CD8-positive, alpha-beta memory T cell (primary cell): ENCODE measurements at regions not wholly inside any gene's neighbourhood (a gene's known extent, or its start where the extent isn't known, plus 50 kb on each side); places are given as distances from the start of the nearest gene placed in this dataset.

ENCODE experiments used
- CTCF ChIA-PET: fragments of 350-600 bp; sonication (Branson Sonifier 250); formaldehyde crosslinking; loops from one replicate; lab custom pipeline; 2021; ENCODE audit warnings: antibody characterized with exemption; lab: Charles Lee
- POLR2A ChIA-PET: fragments of 350-600 bp; sonication (Branson Sonifier 250); formaldehyde crosslinking; loops from one replicate; lab custom pipeline; 2021; ENCODE audit warnings: antibody characterized with exemption; lab: Charles Lee
- DNase-seq, 5 donors: peaks; one replicate each; pipeline versions ENCODE4 v3.0.0 to v3.0.0-alpha.2; 2020 to 2022; ENCODE audit warnings: mixed read lengths in 1 of 5
- H3K27ac ChIP-seq: one replicate; pipeline ENCODE4 v1.7.0; 2013; ENCODE audit warnings: low read depth, mild to moderate bottlenecking, low read length, moderate library complexity
- H3K27me3 ChIP-seq: 2 replicates; pipeline ENCODE4 v1.7.0; 2013; ENCODE audit warnings: low read length, mild to moderate bottlenecking; ENCODE audit not compliant: insufficient read depth, poor library complexity, severe bottlenecking
- H3K36me3 ChIP-seq: 2 replicates; pipeline ENCODE4 v1.7.0; 2013; ENCODE audit warnings: mild to moderate bottlenecking, low read length, moderate library complexity; ENCODE audit not compliant: insufficient read depth
- H3K4me1 ChIP-seq: 2 replicates; pipeline ENCODE4 v1.7.0; 2013; ENCODE audit warnings: mild to moderate bottlenecking, low read length, moderate library complexity; ENCODE audit not compliant: insufficient read depth
- H3K4me3 ChIP-seq: 2 replicates; pipeline ENCODE4 v1.7.0; 2013; ENCODE audit warnings: mild to moderate bottlenecking, low read length
- H3K9me3 ChIP-seq: 2 replicates; pipeline ENCODE4 v1.7.0; 2013; ENCODE audit warnings: mild to moderate bottlenecking, low read length
- H3K27ac Mint-ChIP-seq, 8 donors: one replicate each; pipeline ENCODE4 v1.8.0; 2020 to 2021; ENCODE audit warnings: mixed read lengths in 8 of 8, mild to moderate bottlenecking in 6 of 8, inconsistent platforms in 3 of 8, moderate library complexity in 3 of 8
- H3K27me3 Mint-ChIP-seq, 2 donors: one replicate each; pipeline ENCODE4 v1.8.0; 2020 to 2021; ENCODE audit warnings: mixed read lengths in 2 of 2, mild to moderate bottlenecking in 1 of 2, moderate library complexity in 1 of 2
- H3K36me3 Mint-ChIP-seq, 3 donors: one replicate each; pipeline ENCODE4 v1.8.0; 2020 to 2021; ENCODE audit warnings: mixed read lengths in 3 of 3, inconsistent platforms in 1 of 3, mild to moderate bottlenecking in 1 of 3
- H3K4me1 Mint-ChIP-seq, 3 donors: one replicate each; pipeline ENCODE4 v1.8.0; 2020 to 2021; ENCODE audit warnings: mixed read lengths in 3 of 3, inconsistent platforms in 1 of 3, mild to moderate bottlenecking in 1 of 3
- H3K4me3 Mint-ChIP-seq, 7 donors: one replicate each; pipeline ENCODE4 v1.8.0; 2020 to 2021; ENCODE audit warnings: mixed read lengths in 7 of 7, mild to moderate bottlenecking in 6 of 7, moderate library complexity in 4 of 7, inconsistent platforms in 2 of 7
- H3K9me3 Mint-ChIP-seq, 5 donors: one replicate each; pipeline ENCODE4 v1.8.0; 2020 to 2022; ENCODE audit warnings: mixed read lengths in 5 of 5, mild to moderate bottlenecking in 3 of 5, moderate library complexity in 2 of 5, inconsistent platforms in 1 of 5

GRCh38 chr2:41678639-41679038 is 369.2 kb upstream of the PKDCC start:
- no peaks in the 10 kb centered on the region for H3K9me3 ChIP-seq
- no peak for DNase-seq
- ChIA-PET CTCF (no interaction called here), POLR2A (no interaction called here)
- Mint-ChIP-seq H3K4me3 (no peak overlapping the region), H3K27me3 (peaks cover 4 to 6% of the 10 kb centered on the region in 2 donors), H3K36me3 (no peaks in the 10 kb centered on the region), H3K9me3 (no peaks in the 10 kb centered on the region), H3K4me1 (no peaks in the 10 kb centered on the region), H3K27ac (no peak overlapping the region)
- H3K36me3 ChIP-seq: no peaks in the 10 kb centered on the region
- no peak overlapping the region for H3K27ac ChIP-seq
- H3K4me3 ChIP-seq: no peak overlapping the region
- no peaks in the 10 kb centered on the region for H3K27me3 ChIP-seq
- H3K4me1 ChIP-seq: no peaks in the 10 kb centered on the region

- Mint-ChIP-seq H3K4me1 (no peaks in the 10 kb centered on the region), H3K27me3 (peaks cover 18 to 20% of the 10 kb centered on the region in 2 donors), H3K36me3 (no peaks in the 10 kb centered on the region), H3K4me3 (no peak overlapping the region), H3K9me3 (peaks cover 0 to 3% (median 0%) of the 10 kb centered on the region in 5 donors), H3K27ac (no peak overlapping the region)
- H3K4me1 ChIP-seq: no peaks in the 10 kb centered on the region
- no peaks in the 10 kb centered on the region for H3K36me3 ChIP-seq
- no peak overlapping the region for H3K4me3 ChIP-seq
- no peak for DNase-seq
- H3K9me3 ChIP-seq: no peaks in the 10 kb centered on the region
- H3K27ac ChIP-seq: no peak overlapping the region
- ChIA-PET POLR2A (no interaction called here), CTCF (no interaction called here)
- H3K27me3 ChIP-seq: no peaks in the 10 kb centered on the region
Observed at GRCh38 chr2:41686156-41686555, 361.7 kb upstream of the PKDCC start.

- Histone ChIP-seq H3K36me3 (no peaks in the 10 kb centered on the region), H3K9me3 (no peaks in the 10 kb centered on the region), H3K27me3 (no peaks in the 10 kb centered on the region), H3K4me1 (no peaks in the 10 kb centered on the region), H3K27ac (no peak overlapping the region), H3K4me3 (no peak overlapping the region)
- ChIA-PET POLR2A (no interaction called here), CTCF (no interaction called here)
- Mint-ChIP-seq H3K4me3 (no peak overlapping the region), H3K27ac (no peak overlapping the region), H3K4me1 (no peaks in the 10 kb centered on the region), H3K9me3 (peaks cover 0 to 3% (median 0%) of the 10 kb centered on the region in 5 donors), H3K27me3 (peaks cover 17 to 39% of the 10 kb centered on the region in 2 donors), H3K36me3 (no peaks in the 10 kb centered on the region)
- no peak for DNase-seq
Observed at GRCh38 chr2:41691561-41691960, 356.3 kb upstream of the PKDCC start.

- ChIA-PET POLR2A (no interaction called here), CTCF (no interaction called here)
- H3K36me3 ChIP-seq: no peaks in the 10 kb centered on the region
- H3K27me3 ChIP-seq: no peaks in the 10 kb centered on the region
- Mint-ChIP-seq H3K4me3 (no peak overlapping the region), H3K36me3 (no peaks in the 10 kb centered on the region), H3K4me1 (peaks cover 0 to 5% (median 3%) of the 10 kb centered on the region in 3 donors), H3K27ac (no peak overlapping the region), H3K9me3 (peaks cover 0 to 3% (median 0%) of the 10 kb centered on the region in 5 donors), H3K27me3 (peaks cover 26 to 46% of the 10 kb centered on the region in 2 donors)
- H3K9me3 ChIP-seq: no peaks in the 10 kb centered on the region
- H3K27ac ChIP-seq: no peak overlapping the region
- no peaks in the 10 kb centered on the region for H3K4me1 ChIP-seq
- no peak overlapping the region for H3K4me3 ChIP-seq
- no peak for DNase-seq
Observed at GRCh38 chr2:41694536-41695049, 353.2 kb upstream of the PKDCC start.

- CTCF ChIA-PET: no interaction called here
- Histone ChIP-seq H3K27me3 (no peaks in the 10 kb centered on the region), H3K4me1 (no peaks in the 10 kb centered on the region), H3K27ac (no peak overlapping the region), H3K36me3 (no peaks in the 10 kb centered on the region), H3K4me3 (no peak overlapping the region), H3K9me3 (no peaks in the 10 kb centered on the region)
- Mint-ChIP-seq H3K4me3 (no peak overlapping the region), H3K27me3 (peaks cover 32 to 51% of the 10 kb centered on the region in 2 donors), H3K27ac (no peak overlapping the region), H3K9me3 (peaks cover 0 to 3% (median 0%) of the 10 kb centered on the region in 5 donors), H3K4me1 (peaks cover 0 to 5% (median 3%) of the 10 kb centered on the region in 3 donors), H3K36me3 (no peaks in the 10 kb centered on the region)
- no peak for DNase-seq
- POLR2A ChIA-PET: no interaction called here
Observed at GRCh38 chr2:41695198-41696113, 352.4 kb upstream of the PKDCC start.

GRCh38 chr2:41697389-41697788 is 350.4 kb upstream of the PKDCC start:
- no peak overlapping the region for H3K4me3 ChIP-seq
- Mint-ChIP-seq H3K4me1 (peaks cover 0 to 5% (median 3%) of the 10 kb centered on the region in 3 donors), H3K36me3 (no peaks in the 10 kb centered on the region), H3K27ac (no peak overlapping the region), H3K27me3 (peaks cover 29 to 40% of the 10 kb centered on the region in 2 donors), H3K9me3 (peaks cover 0 to 3% (median 0%) of the 10 kb centered on the region in 5 donors), H3K4me3 (no peak overlapping the region)
- POLR2A ChIA-PET: no interaction called here
- no peak overlapping the region for H3K27ac ChIP-seq
- no peaks in the 10 kb centered on the region for H3K4me1 ChIP-seq
- H3K27me3 ChIP-seq: no peaks in the 10 kb centered on the region
- H3K36me3 ChIP-seq: no peaks in the 10 kb centered on the region
- no peaks in the 10 kb centered on the region for H3K9me3 ChIP-seq
- no peak for DNase-seq
- CTCF ChIA-PET: no interaction called here

GRCh38 chr2:41698678-41699422 is 349.0 kb upstream of the PKDCC start:
- DNase-seq: no peak
- Histone ChIP-seq H3K9me3 (no peaks in the 10 kb centered on the region), H3K27ac (no peak overlapping the region), H3K27me3 (no peaks in the 10 kb centered on the region), H3K36me3 (no peaks in the 10 kb centered on the region), H3K4me1 (no peaks in the 10 kb centered on the region), H3K4me3 (no peak overlapping the region)
- H3K4me1 Mint-ChIP-seq: peaks cover 0 to 5% (median 3%) of the 10 kb centered on the region in 3 donors
- H3K9me3 Mint-ChIP-seq: peaks cover 0 to 3% (median 0%) of the 10 kb centered on the region in 5 donors
- ChIA-PET POLR2A (no interaction called here), CTCF (no interaction called here)
- no peaks in the 10 kb centered on the region for H3K36me3 Mint-ChIP-seq
- peak overlapping the region in 2 of 7 donors; percentile 4 to 36 for H3K4me3 Mint-ChIP-seq
- H3K27me3 Mint-ChIP-seq: peaks cover 29 to 45% of the 10 kb centered on the region in 2 donors
- H3K27ac Mint-ChIP-seq: no peak overlapping the region

- Mint-ChIP-seq H3K27ac (peak overlapping the region in 1 of 8 donors; percentile 7), H3K27me3 (peaks cover 24 to 36% of the 10 kb centered on the region in 2 donors), H3K9me3 (peaks cover 0 to 3% (median 0%) of the 10 kb centered on the region in 5 donors), H3K4me3 (no peak overlapping the region), H3K36me3 (no peaks in the 10 kb centered on the region), H3K4me1 (peaks cover 0 to 5% (median 3%) of the 10 kb centered on the region in 3 donors)
- Histone ChIP-seq H3K36me3 (no peaks in the 10 kb centered on the region), H3K4me1 (no peaks in the 10 kb centered on the region), H3K27ac (no peak overlapping the region), H3K4me3 (no peak overlapping the region), H3K9me3 (no peaks in the 10 kb centered on the region), H3K27me3 (no peaks in the 10 kb centered on the region)
- no peak for DNase-seq
- CTCF ChIA-PET: no interaction called here
- POLR2A ChIA-PET: no interaction called here
Observed at GRCh38 chr2:41701231-41701630, 346.6 kb upstream of the PKDCC start.
